ENCODE measurements at regions not wholly inside any gene's neighbourhood (a gene's known extent, or its start where the extent isn't known, plus 50 kb on each side); places are given as distances from the start of the nearest gene placed in this dataset.

DNA sequence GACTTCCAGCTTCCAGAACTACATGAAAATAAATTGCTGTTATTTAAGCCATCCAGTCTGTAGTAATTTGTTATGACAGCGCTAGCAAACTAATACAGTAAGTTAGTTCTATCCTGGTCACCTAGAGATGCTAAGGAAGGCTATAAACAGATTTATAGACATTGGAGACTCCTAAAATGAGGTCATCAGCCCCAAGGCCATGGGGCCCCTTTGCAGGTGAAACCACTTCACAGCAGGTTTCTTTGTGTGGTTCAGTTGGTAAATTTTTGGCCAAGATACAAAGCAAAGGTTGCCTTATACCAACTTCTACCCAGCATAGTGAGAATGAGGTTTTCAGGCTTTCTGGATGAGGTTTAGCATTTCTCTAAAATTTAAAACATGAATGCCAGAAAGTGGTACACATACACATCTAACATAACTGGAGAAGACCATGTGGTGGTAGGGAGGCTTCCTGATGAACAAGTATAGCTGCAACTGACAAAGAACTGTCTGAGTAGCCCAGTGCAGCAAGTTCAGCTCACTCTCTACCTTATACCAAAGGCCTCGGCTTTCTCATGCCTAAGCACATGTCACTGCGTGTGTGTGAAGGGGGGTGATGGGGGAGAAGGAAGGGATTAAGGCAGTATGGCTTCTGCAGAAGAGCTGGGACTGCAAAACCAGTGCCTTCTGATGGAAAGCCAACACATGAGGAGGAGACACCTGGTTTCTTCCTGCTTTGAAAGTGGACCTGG lies 264.6 kb upstream of the TAS2R1 start:
- no peak overlapping the region for H3K4me2 ChIP-seq (ENCODE audit: low read length)
- peak overlapping the region; percentile 9 for H3K4me3 ChIP-seq (ENCODE audit: low read length)
- no peaks in the 10 kb centered on the region for H3K36me3 ChIP-seq (ENCODE audit: insufficient read depth, low read length)
- H3K9me2 ChIP-seq (ENCODE audit: insufficient read depth, low read length), result no peaks in the 10 kb centered on the region
- H3K27ac ChIP-seq (ENCODE audit: low read length), result peak overlapping the region; percentile 46
- no peaks in the 10 kb centered on the region for H3K9me3 ChIP-seq (ENCODE audit: low read length)
- no peak overlapping the region for H2AFZ ChIP-seq (ENCODE audit: low read depth, low read length)
- no peaks in the 10 kb centered on the region for H3K79me2 ChIP-seq (replicated peaks; ENCODE audit: insufficient read depth, low read length)
- no peaks in the 10 kb centered on the region for H3F3A ChIP-seq (ENCODE audit: insufficient read depth, low read length, poor library complexity, severe bottlenecking)
- H3K27me3 ChIP-seq (ENCODE audit: insufficient read depth, low read depth, low read length), result no peaks in the 10 kb centered on the region
- H4K20me1 ChIP-seq (ENCODE audit: insufficient read depth), result no peaks in the 10 kb centered on the region
- TF ChIP-seq SMC3 (conservative IDR thresholded peaks at IDR 0.05; ENCODE audit: poor library complexity), result no peak
- no peak for TF ChIP-seq POLR2AphosphoS5 (IDR thresholded peaks at IDR 0.05)
- TF ChIP-seq EP300 (conservative IDR thresholded peaks at IDR 0.05; ENCODE audit: poor library complexity, severe bottlenecking), result no peak
- no peak for TF ChIP-seq RAD21 (conservative IDR thresholded peaks at IDR 0.05)
- TF ChIP-seq, protein P1, sequence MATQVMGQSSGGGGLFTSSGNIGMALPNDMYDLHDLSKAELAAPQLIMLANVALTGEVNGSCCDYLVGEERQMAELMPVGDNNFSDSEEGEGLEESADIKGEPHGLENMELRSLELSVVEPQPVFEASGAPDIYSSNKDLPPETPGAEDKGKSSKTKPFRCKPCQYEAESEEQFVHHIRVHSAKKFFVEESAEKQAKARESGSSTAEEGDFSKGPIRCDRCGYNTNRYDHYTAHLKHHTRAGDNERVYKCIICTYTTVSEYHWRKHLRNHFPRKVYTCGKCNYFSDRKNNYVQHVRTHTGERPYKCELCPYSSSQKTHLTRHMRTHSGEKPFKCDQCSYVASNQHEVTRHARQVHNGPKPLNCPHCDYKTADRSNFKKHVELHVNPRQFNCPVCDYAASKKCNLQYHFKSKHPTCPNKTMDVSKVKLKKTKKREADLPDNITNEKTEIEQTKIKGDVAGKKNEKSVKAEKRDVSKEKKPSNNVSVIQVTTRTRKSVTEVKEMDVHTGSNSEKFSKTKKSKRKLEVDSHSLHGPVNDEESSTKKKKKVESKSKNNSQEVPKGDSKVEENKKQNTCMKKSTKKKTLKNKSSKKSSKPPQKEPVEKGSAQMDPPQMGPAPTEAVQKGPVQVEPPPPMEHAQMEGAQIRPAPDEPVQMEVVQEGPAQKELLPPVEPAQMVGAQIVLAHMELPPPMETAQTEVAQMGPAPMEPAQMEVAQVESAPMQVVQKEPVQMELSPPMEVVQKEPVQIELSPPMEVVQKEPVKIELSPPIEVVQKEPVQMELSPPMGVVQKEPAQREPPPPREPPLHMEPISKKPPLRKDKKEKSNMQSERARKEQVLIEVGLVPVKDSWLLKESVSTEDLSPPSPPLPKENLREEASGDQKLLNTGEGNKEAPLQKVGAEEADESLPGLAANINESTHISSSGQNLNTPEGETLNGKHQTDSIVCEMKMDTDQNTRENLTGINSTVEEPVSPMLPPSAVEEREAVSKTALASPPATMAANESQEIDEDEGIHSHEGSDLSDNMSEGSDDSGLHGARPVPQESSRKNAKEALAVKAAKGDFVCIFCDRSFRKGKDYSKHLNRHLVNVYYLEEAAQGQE (IDR thresholded peaks at IDR 0.05; ENCODE audit: borderline replicate concordance), result no peak
- no peak for TF ChIP-seq TAF1 (IDR thresholded peaks at IDR 0.05; ENCODE audit: low read depth)
- TF ChIP-seq, protein P2, sequence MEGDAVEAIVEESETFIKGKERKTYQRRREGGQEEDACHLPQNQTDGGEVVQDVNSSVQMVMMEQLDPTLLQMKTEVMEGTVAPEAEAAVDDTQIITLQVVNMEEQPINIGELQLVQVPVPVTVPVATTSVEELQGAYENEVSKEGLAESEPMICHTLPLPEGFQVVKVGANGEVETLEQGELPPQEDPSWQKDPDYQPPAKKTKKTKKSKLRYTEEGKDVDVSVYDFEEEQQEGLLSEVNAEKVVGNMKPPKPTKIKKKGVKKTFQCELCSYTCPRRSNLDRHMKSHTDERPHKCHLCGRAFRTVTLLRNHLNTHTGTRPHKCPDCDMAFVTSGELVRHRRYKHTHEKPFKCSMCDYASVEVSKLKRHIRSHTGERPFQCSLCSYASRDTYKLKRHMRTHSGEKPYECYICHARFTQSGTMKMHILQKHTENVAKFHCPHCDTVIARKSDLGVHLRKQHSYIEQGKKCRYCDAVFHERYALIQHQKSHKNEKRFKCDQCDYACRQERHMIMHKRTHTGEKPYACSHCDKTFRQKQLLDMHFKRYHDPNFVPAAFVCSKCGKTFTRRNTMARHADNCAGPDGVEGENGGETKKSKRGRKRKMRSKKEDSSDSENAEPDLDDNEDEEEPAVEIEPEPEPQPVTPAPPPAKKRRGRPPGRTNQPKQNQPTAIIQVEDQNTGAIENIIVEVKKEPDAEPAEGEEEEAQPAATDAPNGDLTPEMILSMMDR (IDR thresholded peaks at IDR 0.05; ENCODE audit: poor library complexity, severe bottlenecking), result no peak
- no peak for TF ChIP-seq EZH2 (IDR thresholded peaks at IDR 0.05; ENCODE audit: borderline replicate concordance, insufficient read depth, low read length, poor library complexity, severe bottlenecking)
- no peak for TF ChIP-seq MXI1 (conservative IDR thresholded peaks at IDR 0.05; ENCODE audit: poor library complexity, severe bottlenecking)
- no peak overlapping the region for H3K9ac ChIP-seq (ENCODE audit: low read length)

DNA sequence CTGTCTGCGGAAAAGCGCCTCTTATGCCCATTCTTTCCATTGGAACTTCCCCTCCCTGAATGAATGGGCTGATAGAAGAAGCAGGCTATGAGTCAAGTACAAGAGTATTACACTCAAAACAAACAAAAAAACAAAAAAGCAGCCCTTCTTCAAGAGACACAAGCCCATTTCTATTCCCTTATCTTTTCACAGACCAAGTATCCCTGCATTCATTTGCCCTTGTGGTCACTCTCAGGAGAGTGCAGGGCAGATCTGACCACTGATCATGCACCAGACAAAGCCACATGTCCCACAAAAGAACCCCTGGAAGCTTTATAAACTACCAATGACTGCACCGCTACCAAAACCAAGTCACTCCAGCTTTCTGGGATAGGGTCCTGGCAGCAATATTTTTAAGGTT lies 262.5 kb upstream of the TAS2R1 start:
- Histone ChIP-seq H3K36me3 (ENCODE audit: insufficient read depth, low read length) (no peaks in the 10 kb centered on the region), H3K9ac (ENCODE audit: low read length) (no peak overlapping the region), H3K4me3 (ENCODE audit: low read length) (no peak overlapping the region), H3K27ac (ENCODE audit: low read length) (no peak overlapping the region), H4K20me1 (ENCODE audit: insufficient read depth) (no peaks in the 10 kb centered on the region), H3K27me3 (ENCODE audit: insufficient read depth, low read depth, low read length) (no peaks in the 10 kb centered on the region), H2AFZ (ENCODE audit: low read depth, low read length) (no peak overlapping the region), H3K79me2 (replicated peaks; ENCODE audit: insufficient read depth, low read length) (no peaks in the 10 kb centered on the region), H3K9me3 (ENCODE audit: low read length) (no peaks in the 10 kb centered on the region), H3K4me2 (ENCODE audit: low read length) (no peak overlapping the region), H3K9me2 (ENCODE audit: insufficient read depth, low read length) (no peaks in the 10 kb centered on the region), H3F3A (ENCODE audit: insufficient read depth, low read length, poor library complexity, severe bottlenecking) (no peaks in the 10 kb centered on the region)
- TF ChIP-seq EZH2 (IDR thresholded peaks at IDR 0.05; ENCODE audit: borderline replicate concordance, insufficient read depth, low read length, poor library complexity, severe bottlenecking) (no peak), MXI1 (conservative IDR thresholded peaks at IDR 0.05; ENCODE audit: poor library complexity, severe bottlenecking) (no peak), EP300 (conservative IDR thresholded peaks at IDR 0.05; ENCODE audit: poor library complexity, severe bottlenecking) (no peak), TAF1 (IDR thresholded peaks at IDR 0.05; ENCODE audit: low read depth) (no peak), POLR2AphosphoS5 (IDR thresholded peaks at IDR 0.05) (no peak), RAD21 (conservative IDR thresholded peaks at IDR 0.05) (no peak), SMC3 (conservative IDR thresholded peaks at IDR 0.05; ENCODE audit: poor library complexity) (no peak)
- TF ChIP-seq, protein P2 (IDR thresholded peaks at IDR 0.05; ENCODE audit: poor library complexity, severe bottlenecking), result no peak
- TF ChIP-seq, protein P1 (IDR thresholded peaks at IDR 0.05; ENCODE audit: borderline replicate concordance), result no peak

All from neural cell (in vitro differentiated cells).